HepG2 (cell line): ENCODE measurements at regions not wholly inside any gene's neighbourhood (a gene's known extent, or its start where the extent isn't known, plus 50 kb on each side); places are given as distances from the start of the nearest gene placed in this dataset.

Experiments used
- ARNTL ChIP-seq: sonication (generic); formaldehyde crosslinking; IDR thresholded peaks from 2 replicates; pipeline ENCODE4 v1.4.0; 2020; ENCODE audit warnings: mild to moderate bottlenecking, missing genetic modification reagents
- CTCF ChIP-seq: sonication (generic); formaldehyde crosslinking; IDR thresholded peaks from 2 replicates; pipeline ENCODE4 v1.5.0; 2020; ENCODE audit warnings: mild to moderate bottlenecking, missing genetic modification reagents, moderate library complexity
- JUNB ChIP-seq: sonication (generic); formaldehyde crosslinking; IDR thresholded peaks from 2 replicates; pipeline ENCODE4 v1.8.0; 2022; ENCODE audit warnings: missing genetic modification reagents, mild to moderate bottlenecking, borderline replicate concordance
- JUND ChIP-seq: sonication (generic); formaldehyde crosslinking; IDR thresholded peaks from 2 replicates; pipeline ENCODE4 v1.8.0; 2022; ENCODE audit warnings: mild to moderate bottlenecking, missing genetic modification reagents
- POLR2AphosphoS5 ChIP-seq: IDR thresholded peaks from 2 replicates; pipeline ENCODE4 v1.6.1; 2012; ENCODE audit warnings: low read depth, low read length
- RORA ChIP-seq: sonication (generic); formaldehyde crosslinking; IDR thresholded peaks from 2 replicates; pipeline ENCODE4 v1.5.0; 2020; ENCODE audit warnings: mild to moderate bottlenecking, missing genetic modification reagents, moderate library complexity
- SP140L ChIP-seq: sonication (generic); formaldehyde crosslinking; IDR thresholded peaks from 2 replicates; pipeline ENCODE4 v1.4.0; 2020; ENCODE audit warnings: missing genetic modification reagents, borderline replicate concordance
- ZFP1 ChIP-seq: IDR thresholded peaks from 2 replicates; pipeline ENCODE4 v1.6.1; 2016
- ZNF720 ChIP-seq: sonication (generic); formaldehyde crosslinking; IDR thresholded peaks from 2 replicates; pipeline ENCODE4 v1.4.0; 2020; ENCODE audit warnings: missing genetic modification reagents

- TF ChIP-seq RORA (CRISPR knock-in tag) (no peak), ZFP1 (CRISPR knock-in tag) (no peak), POLR2AphosphoS5 (no peak), CTCF (CRISPR knock-in tag) (no peak), JUNB (no peak), ZNF720 (CRISPR knock-in tag) (no peak), JUND (CRISPR knock-in tag) (no peak), SP140L (CRISPR knock-in tag) (no peak), ARNTL (CRISPR knock-in tag) (no peak)
These were observed 183.7 kb upstream of the RRP15 start for GRCh38 chr1:218101409-218101808.
